ENCODE measurements at regions not wholly inside any gene's neighbourhood (a gene's known extent, or its start where the extent isn't known, plus 50 kb on each side); places are given as distances from the start of the nearest gene placed in this dataset.

GRCh38 chr1:234536741-234537140 is 57.8 kb upstream of the TARBP1 start:
- no peak for DNase-seq (ENCODE audit: low spot score)

- no peak for DNase-seq (ENCODE audit: low spot score)
Measured at GRCh38 chr1:234535763-234536515, 57.0 kb upstream of the TARBP1 start.

GRCh38 chr1:234535218-234535617 is 56.2 kb upstream of the TARBP1 start:
- DNase-seq (ENCODE audit: low spot score): no peak

- no peak for DNase-seq (ENCODE audit: low spot score)
Measured at GRCh38 chr1:234533975-234534876, 55.2 kb upstream of the TARBP1 start.

GRCh38 chr1:234533034-234533891 is 54.3 kb upstream of the TARBP1 start:
- no peak for DNase-seq (ENCODE audit: low spot score)

- DNase-seq (ENCODE audit: low spot score): no peak
Measured at GRCh38 chr1:234532503-234532922, 53.5 kb upstream of the TARBP1 start.

- no peak for DNase-seq (ENCODE audit: low spot score)
Measured at GRCh38 chr1:234531151-234531635, 52.2 kb upstream of the TARBP1 start.

GRCh38 chr1:234530672-234531071 is 51.7 kb upstream of the TARBP1 start:
- no peak for DNase-seq (ENCODE audit: low spot score)

- DNase-seq (ENCODE audit: low spot score): no peak
Measured at GRCh38 chr1:234529950-234530237, 50.9 kb upstream of the TARBP1 start.

GRCh38 chr1:234529095-234529949 is 50.3 kb upstream of the TARBP1 start:
- DNase-seq (ENCODE audit: low spot score): no peak
